CD14-positive monocyte (primary cell): ENCODE measurements at regions not wholly inside any gene's neighbourhood (a gene's known extent, or its start where the extent isn't known, plus 50 kb on each side); places are given as distances from the start of the nearest gene placed in this dataset.
"Not testable (repeated sequence)": the region's sequence is repeated elsewhere in the genome, so short reads cannot be mapped to it uniquely, and the experiment has no call there.

Experiments used
- DNase-seq, 3 donors: peaks; one replicate each; pipeline ENCODE4 v3.0.0-alpha.2; 2011 to 2022
- H2AFZ ChIP-seq: 2 replicates; pipeline ENCODE4 v1.6.0; 2012; ENCODE audit warnings: mild to moderate bottlenecking, low read depth, low read length, inconsistent platforms; ENCODE audit not compliant: insufficient read depth, poor library complexity, severe bottlenecking
- H3K27ac ChIP-seq, 2 donors: 1 replicate in 1 of 2; 2 replicates in 1 of 2; pipeline ENCODE4 v1.5.1; 2012 to 2013; ENCODE audit warnings: low read length in 2 of 2, control low read depth in 1 of 2, inconsistent platforms in 1 of 2, low read depth in 1 of 2, mild to moderate bottlenecking in 1 of 2
- H3K27me3 ChIP-seq, 2 donors: one replicate each; pipeline versions ENCODE4 v1.6.0 to v1.6.1; 2011 to 2013; ENCODE audit warnings: low read length in 2 of 2; ENCODE audit not compliant: control insufficient read depth in 2 of 2, insufficient read depth in 2 of 2
- H3K36me3 ChIP-seq, 2 donors: replicated peaks in 1 of 2; 1 replicate in 1 of 2; 2 replicates in 1 of 2; pipeline versions ENCODE4 v1.5.1 to v1.6.1; 2012 to 2013; ENCODE audit warnings: low read length in 2 of 2, control low read depth in 1 of 2, inconsistent platforms in 1 of 2, mild to moderate bottlenecking in 1 of 2; ENCODE audit not compliant: insufficient read depth in 2 of 2, control insufficient read depth in 1 of 2
- H3K4me1 ChIP-seq, 2 donors: 1 replicate in 1 of 2; 2 replicates in 1 of 2; pipeline versions ENCODE4 v1.5.1 to v1.6.1; 2012 to 2013; ENCODE audit warnings: low read length in 2 of 2, control low read depth in 1 of 2, inconsistent platforms in 1 of 2, mild to moderate bottlenecking in 1 of 2, moderate library complexity in 1 of 2; ENCODE audit not compliant: insufficient read depth in 2 of 2, control insufficient read depth in 1 of 2
- H3K4me2 ChIP-seq: replicated peaks from 2 replicates; pipeline ENCODE3; 2012; ENCODE audit warnings: low read length, moderate library complexity, mild to moderate bottlenecking; ENCODE audit not compliant: poor library complexity, severe bottlenecking; ENCODE audit errors: extremely low read depth
- H3K4me3 ChIP-seq, 3 experiments: fragments of 200-600 bp in 1 of 3; sonication (generic) in 1 of 3; replicated peaks in 1 of 3; 1 replicate in 2 of 3; 2 replicates in 1 of 3; pipeline ENCODE4 v1.5.1; 2011 to 2013; ENCODE audit warnings: low read length in 3 of 3, mild to moderate bottlenecking in 3 of 3, control low read depth in 2 of 3, low read depth in 2 of 3, inconsistent platforms in 1 of 3, moderate library complexity in 1 of 3
- H3K79me2 ChIP-seq: 2 replicates; pipeline ENCODE4 v1.6.0; 2012; ENCODE audit warnings: mild to moderate bottlenecking, control low read depth, inconsistent platforms, low read length, moderate library complexity; ENCODE audit not compliant: insufficient read depth
- H3K9ac ChIP-seq: 2 replicates; pipeline ENCODE4 v1.6.0; 2017; ENCODE audit warnings: low read length, mild to moderate bottlenecking; ENCODE audit not compliant: insufficient read depth, poor library complexity, severe bottlenecking
- H3K9me3 ChIP-seq, 2 donors: replicated peaks in 1 of 2; 1 replicate in 1 of 2; 2 replicates in 1 of 2; pipeline versions ENCODE4 v1.5.1 to v1.6.1; 2012 to 2013; ENCODE audit warnings: low read length in 2 of 2, control low read depth in 1 of 2; ENCODE audit not compliant: control insufficient read depth in 1 of 2, insufficient read depth in 1 of 2
- H4K20me1 ChIP-seq: 2 replicates; pipeline ENCODE4 v1.6.0; 2012; ENCODE audit warnings: mild to moderate bottlenecking, low read length, control low read depth, moderate library complexity; ENCODE audit not compliant: insufficient read depth
- H3K27ac Mint-ChIP-seq, 7 donors: one replicate each; pipeline ENCODE4 v1.8.0; 2020; ENCODE audit warnings: mild to moderate bottlenecking in 7 of 7, mixed read lengths in 7 of 7, moderate library complexity in 6 of 7, inconsistent platforms in 2 of 7
- H3K27me3 Mint-ChIP-seq, 3 donors: one replicate each; pipeline ENCODE4 v1.8.0; 2021 to 2022; ENCODE audit warnings: low read depth in 3 of 3, mild to moderate bottlenecking in 3 of 3, mixed read lengths in 3 of 3, moderate library complexity in 3 of 3, inconsistent platforms in 1 of 3
- H3K36me3 Mint-ChIP-seq, 2 donors: one replicate each; pipeline ENCODE4 v1.8.0; 2020; ENCODE audit warnings: mixed read lengths in 2 of 2, inconsistent platforms in 1 of 2, mild to moderate bottlenecking in 1 of 2
- H3K4me1 Mint-ChIP-seq: one replicate; pipeline ENCODE4 v1.8.0; 2020; ENCODE audit warnings: mild to moderate bottlenecking, mixed read lengths
- H3K4me3 Mint-ChIP-seq, 2 donors: one replicate each; pipeline ENCODE4 v1.8.0; 2020; ENCODE audit warnings: mild to moderate bottlenecking in 2 of 2, mixed read lengths in 2 of 2, moderate library complexity in 1 of 2
- H3K9me3 Mint-ChIP-seq, 7 donors: one replicate each; pipeline ENCODE4 v1.8.0; 2020 to 2022; ENCODE audit warnings: mixed read lengths in 7 of 7, mild to moderate bottlenecking in 6 of 7, moderate library complexity in 6 of 7, inconsistent platforms in 2 of 7
- CTCF ChIP-seq: fragments of 200-600 bp; IDR thresholded peaks from one replicate; pipeline ENCODE4 v1.8.0; 2022; ENCODE audit warnings: antibody characterized with exemption, mild to moderate bottlenecking
- WGBS: methylation state at CpG from one replicate; pipeline ENCODE4 v1.1.5; 2013; ENCODE audit warnings: missing lambda C conversion rate; ENCODE audit not compliant: insufficient coverage; 5-methylcytosine and 5-hydroxymethylcytosine counted together
- intact Hi-C, 2 donors: fragments of 100-400 bp; cut with micrococcal nuclease; formaldehyde crosslinking; loops; one replicate each; pipeline versions ENCODE4 v1.15.0 to v1.15.1; 2023

- Histone ChIP-seq H2AFZ (no peak overlapping the region), H3K27ac (no peak overlapping the region), H3K27me3 (no peaks in the 10 kb centered on the region), H3K36me3 (no peaks in the 10 kb centered on the region), H3K4me3 (no peak overlapping the region), H3K4me2 (no peak overlapping the region), H3K9me3 (no peaks in the 10 kb centered on the region), H3K4me1 (no peaks in the 10 kb centered on the region), H3K9ac (no peak overlapping the region), H3K79me2 (no peaks in the 10 kb centered on the region), H4K20me1 (no peaks in the 10 kb centered on the region)
- Mint-ChIP-seq H3K4me3 (no peak overlapping the region), H3K4me1 (no peaks in the 10 kb centered on the region), H3K27me3 (peaks cover 0 to 8% (median 0%) of the 10 kb centered on the region in 3 donors), H3K36me3 (no peaks in the 10 kb centered on the region), H3K27ac (no peak overlapping the region), H3K9me3 (peaks cover 0 to 7% (median 0%) of the 10 kb centered on the region in 7 donors)
- intact Hi-C loops = no loop called here
- no peak for DNase-seq
- 81% methylated on average over 3 of the region's 3 CpGs for WGBS
- TF ChIP-seq CTCF = no peak
These were observed 116.6 kb upstream of the RAI2 start for GRCh38 chrX:17977696-17978095.

- H3K9ac ChIP-seq = no peak overlapping the region
- H3K9me3 ChIP-seq = no peaks in the 10 kb centered on the region
- Mint-ChIP-seq H3K36me3 (no peaks in the 10 kb centered on the region), H3K4me1 (no peaks in the 10 kb centered on the region), H3K27ac (no peak overlapping the region), H3K4me3 (no peak overlapping the region), H3K9me3 (peaks cover 0 to 7% (median 0%) of the 10 kb centered on the region in 7 donors), H3K27me3 (peaks cover 0 to 8% (median 0%) of the 10 kb centered on the region in 3 donors)
- H3K36me3 ChIP-seq = no peaks in the 10 kb centered on the region
- H4K20me1 ChIP-seq = no peaks in the 10 kb centered on the region
- DNase-seq = no peak
- no CpG with 5 or more reads among the region's 3 CpGs for WGBS
- no peak for TF ChIP-seq CTCF
- H3K4me3 ChIP-seq = no peak overlapping the region
- no peaks in the 10 kb centered on the region for H3K4me1 ChIP-seq
- H3K27ac ChIP-seq = no peak overlapping the region
- no peaks in the 10 kb centered on the region for H3K27me3 ChIP-seq
- H2AFZ ChIP-seq = no peak overlapping the region
- intact Hi-C loops = no loop called here
- no peaks in the 10 kb centered on the region for H3K79me2 ChIP-seq
- H3K4me2 ChIP-seq = no peak overlapping the region
These were observed 115.9 kb upstream of the RAI2 start for GRCh38 chrX:17976955-17977354.

DNA sequence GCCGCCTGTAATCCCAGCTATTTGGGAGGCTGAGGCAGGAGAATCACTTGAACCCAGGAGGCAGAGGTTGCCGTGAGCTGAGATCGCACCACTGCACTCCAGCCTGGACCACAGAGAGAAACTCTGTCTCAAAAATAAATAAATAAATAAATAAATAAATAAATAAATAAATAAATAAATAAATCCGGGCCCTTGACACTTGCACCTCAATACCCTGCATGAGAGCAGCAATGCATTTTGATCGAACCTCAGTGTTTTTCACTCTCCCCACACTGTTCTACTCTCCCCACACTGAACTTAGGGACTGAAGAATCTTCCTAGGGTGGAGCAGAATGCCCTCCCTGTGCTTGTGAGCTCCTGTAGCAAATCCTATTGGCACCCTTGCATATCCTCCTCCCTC, 114.3 kb upstream of the RAI2 start:
- H3K9me3 Mint-ChIP-seq, H3K79me2 ChIP-seq, H3K4me3 Mint-ChIP-seq, H3K9ac ChIP-seq, H4K20me1 ChIP-seq, H3K4me1 ChIP-seq, H3K27ac Mint-ChIP-seq, DNase-seq, H3K36me3 Mint-ChIP-seq, H3K9me3 ChIP-seq, H3K36me3 ChIP-seq, H3K27me3 ChIP-seq, H3K27ac ChIP-seq, H3K4me3 ChIP-seq, H2AFZ ChIP-seq, H3K4me1 Mint-ChIP-seq, intact Hi-C loops, H3K4me2 ChIP-seq, H3K27me3 Mint-ChIP-seq: not testable (repeated sequence)
- WGBS = no CpG with 5 or more reads among the region's 5 CpGs
